GM12874 (cell line): ENCODE measurements at regions not wholly inside any gene's neighbourhood (a gene's known extent, or its start where the extent isn't known, plus 50 kb on each side); places are given as distances from the start of the nearest gene placed in this dataset.

Experiments used
- TF ChIP-seq, protein P1 (sequence below): IDR thresholded peaks from 2 replicates; pipeline ENCODE4 v1.5.1; 2011; ENCODE audit warnings: low read depth, mild to moderate bottlenecking, control low read depth, low read length, moderate library complexity; ENCODE audit not compliant: insufficient read depth

- TF ChIP-seq, protein P1, sequence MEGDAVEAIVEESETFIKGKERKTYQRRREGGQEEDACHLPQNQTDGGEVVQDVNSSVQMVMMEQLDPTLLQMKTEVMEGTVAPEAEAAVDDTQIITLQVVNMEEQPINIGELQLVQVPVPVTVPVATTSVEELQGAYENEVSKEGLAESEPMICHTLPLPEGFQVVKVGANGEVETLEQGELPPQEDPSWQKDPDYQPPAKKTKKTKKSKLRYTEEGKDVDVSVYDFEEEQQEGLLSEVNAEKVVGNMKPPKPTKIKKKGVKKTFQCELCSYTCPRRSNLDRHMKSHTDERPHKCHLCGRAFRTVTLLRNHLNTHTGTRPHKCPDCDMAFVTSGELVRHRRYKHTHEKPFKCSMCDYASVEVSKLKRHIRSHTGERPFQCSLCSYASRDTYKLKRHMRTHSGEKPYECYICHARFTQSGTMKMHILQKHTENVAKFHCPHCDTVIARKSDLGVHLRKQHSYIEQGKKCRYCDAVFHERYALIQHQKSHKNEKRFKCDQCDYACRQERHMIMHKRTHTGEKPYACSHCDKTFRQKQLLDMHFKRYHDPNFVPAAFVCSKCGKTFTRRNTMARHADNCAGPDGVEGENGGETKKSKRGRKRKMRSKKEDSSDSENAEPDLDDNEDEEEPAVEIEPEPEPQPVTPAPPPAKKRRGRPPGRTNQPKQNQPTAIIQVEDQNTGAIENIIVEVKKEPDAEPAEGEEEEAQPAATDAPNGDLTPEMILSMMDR = no peak
Measured at GRCh38 chr1:72442262-72442661, 159.9 kb upstream of the NEGR1 start.

DNA sequence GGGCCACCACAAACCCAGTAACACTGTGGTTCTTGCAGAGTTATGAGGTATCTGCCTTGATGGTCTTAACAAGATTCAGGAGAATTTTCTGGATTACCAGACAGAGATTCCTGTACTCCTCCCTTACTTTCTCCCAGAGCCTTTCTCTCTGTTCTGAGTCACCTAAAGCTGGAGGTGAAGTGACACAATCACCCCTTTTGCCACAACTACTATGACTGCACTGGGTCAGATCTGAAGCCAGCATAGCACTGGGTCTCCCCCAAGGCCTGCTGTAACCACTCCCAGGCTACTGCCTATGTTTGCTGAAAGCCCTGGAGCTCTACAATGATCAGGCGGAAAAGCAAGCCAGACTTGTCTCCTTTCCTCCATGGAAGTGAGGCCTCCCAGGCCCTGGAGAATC is 156.7 kb upstream of the NEGR1 start:
- TF ChIP-seq, protein P1 = no peak

DNA sequence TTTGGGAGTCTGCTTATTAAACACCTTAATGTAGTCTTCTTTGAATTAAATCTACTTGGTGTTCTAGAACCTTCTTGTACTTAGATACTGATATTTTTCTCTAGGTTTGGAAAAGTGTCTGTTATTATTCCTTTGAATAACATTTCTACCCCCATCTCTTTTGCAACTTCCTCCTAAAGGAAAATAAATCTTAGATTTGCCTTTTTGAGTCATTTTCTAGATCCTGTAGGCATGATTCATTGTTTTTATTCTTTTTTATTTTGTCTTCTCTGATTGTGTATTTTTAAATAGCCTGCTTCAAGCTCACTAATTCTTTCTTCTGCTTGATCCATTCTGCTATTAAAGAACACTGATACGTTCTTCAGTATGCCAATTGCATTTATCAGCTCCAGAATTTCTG is 155.9 kb upstream of the NEGR1 start:
- TF ChIP-seq, protein P1 = no peak

DNA sequence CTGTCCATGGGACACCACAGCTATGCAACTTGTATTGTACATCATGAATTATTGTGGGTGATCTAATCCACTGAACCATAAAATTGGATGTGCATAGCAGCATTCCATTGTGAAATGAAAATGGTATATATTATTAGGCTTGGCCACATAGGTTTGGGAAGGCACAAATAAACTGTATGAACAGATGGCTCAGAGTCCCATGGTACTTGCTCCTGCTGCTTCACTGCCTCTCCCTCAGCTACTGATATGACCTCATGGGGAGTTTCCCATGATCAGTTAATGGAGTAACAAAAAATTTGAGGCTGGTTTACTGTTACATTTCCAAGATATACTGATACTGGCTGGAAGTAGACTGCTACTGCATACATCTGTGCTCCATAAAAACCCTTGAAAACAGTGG is 152.7 kb upstream of the NEGR1 start:
- TF ChIP-seq, protein P1 = no peak

- TF ChIP-seq, protein P1 = no peak
Measured at GRCh38 chr1:72434070-72434469, 151.7 kb upstream of the NEGR1 start.

DNA sequence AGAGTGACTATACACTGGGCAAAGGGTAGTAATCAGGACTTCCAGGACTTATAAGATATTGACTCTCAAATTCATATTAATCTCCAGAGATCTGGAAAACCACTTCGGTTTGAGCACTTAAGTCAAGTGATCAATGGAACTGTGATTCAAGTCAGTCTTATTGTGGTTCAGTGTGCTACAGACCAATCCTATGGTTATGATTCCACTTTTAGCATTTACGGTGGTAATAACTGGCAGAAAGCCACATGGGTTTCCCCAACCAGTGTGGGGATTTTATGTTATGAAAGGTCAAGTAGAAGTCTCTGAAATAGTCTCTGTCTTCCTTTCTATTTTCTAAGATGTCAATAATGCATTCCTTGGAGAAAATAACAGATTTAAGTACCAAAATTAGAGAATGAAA is 151.3 kb upstream of the NEGR1 start:
- TF ChIP-seq, protein P1 = no peak

DNA sequence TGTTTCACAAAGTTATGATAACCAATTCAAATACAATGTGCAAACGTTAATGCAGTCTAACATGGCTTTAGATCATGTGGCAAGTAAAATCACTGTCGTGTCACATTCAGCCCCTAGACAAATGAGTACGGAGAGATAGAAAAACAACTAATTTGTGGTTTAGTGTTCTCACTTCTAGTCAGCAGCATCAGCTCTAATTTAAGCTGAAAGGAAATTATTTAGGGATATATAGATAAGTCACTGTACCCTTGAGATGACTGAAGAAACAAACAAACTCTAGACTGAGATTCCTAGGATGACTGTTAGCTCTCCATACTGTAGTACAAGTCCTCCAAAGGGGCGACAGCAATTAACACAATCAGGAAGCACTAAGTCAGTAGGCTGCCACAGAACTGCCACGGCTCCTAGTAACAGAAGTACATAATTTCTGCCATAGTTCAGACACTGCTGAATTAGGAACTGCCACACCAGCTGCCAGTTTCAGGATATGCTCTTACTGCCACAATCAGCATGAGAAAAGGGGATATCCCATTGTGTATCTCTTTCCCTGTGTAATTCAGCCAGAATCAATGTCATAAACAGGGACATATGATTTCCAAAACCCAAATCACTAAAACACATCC is 150.4 kb upstream of the NEGR1 start:
- TF ChIP-seq, protein P1 = no peak

- TF ChIP-seq, protein P1 = no peak
Measured at GRCh38 chr1:72431810-72432209, 149.5 kb upstream of the NEGR1 start.
